AG09309 (cell line): ENCODE measurements at regions not wholly inside any gene's neighbourhood (a gene's known extent, or its start where the extent isn't known, plus 50 kb on each side); places are given as distances from the start of the nearest gene placed in this dataset.

Experiments used
- DNase-seq: peaks from one replicate; pipeline ENCODE4 v3.0.0-alpha.2; 2010; ENCODE audit warnings: low read depth
- H3K4me3 ChIP-seq: 2 replicates; pipeline ENCODE4 v1.5.1; 2011; ENCODE audit warnings: mild to moderate bottlenecking, low read depth, low read length, moderate library complexity; ENCODE audit not compliant: control insufficient read depth
- TF ChIP-seq, protein P1 (sequence below): IDR thresholded peaks from 2 replicates; pipeline ENCODE4 v1.5.1; 2011; ENCODE audit warnings: mild to moderate bottlenecking, low read depth, low read length, inconsistent platforms; ENCODE audit not compliant: insufficient read depth, control insufficient read depth; ENCODE audit errors: missing control alignments

DNA sequence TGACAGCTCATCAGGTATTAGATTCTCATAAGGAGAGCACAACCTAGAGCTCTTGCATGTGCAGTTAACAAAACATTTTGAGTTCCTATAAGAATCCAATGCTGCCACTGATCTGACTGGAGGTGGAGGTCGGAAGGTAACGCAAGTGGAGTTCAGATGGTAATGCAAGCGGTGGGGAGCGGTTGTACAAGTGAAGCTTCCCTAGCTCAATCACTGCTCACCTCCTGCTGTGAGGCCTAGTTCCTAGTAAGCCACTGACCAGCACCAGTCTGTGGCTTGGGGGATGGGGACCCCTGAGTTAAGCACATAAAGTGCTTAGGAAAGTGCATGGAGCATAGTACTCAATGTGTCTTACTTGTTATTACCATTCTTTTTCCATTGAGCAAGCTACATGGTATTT lies 983.2 kb upstream of the IGFBP7 start:
- TF ChIP-seq, protein P1, sequence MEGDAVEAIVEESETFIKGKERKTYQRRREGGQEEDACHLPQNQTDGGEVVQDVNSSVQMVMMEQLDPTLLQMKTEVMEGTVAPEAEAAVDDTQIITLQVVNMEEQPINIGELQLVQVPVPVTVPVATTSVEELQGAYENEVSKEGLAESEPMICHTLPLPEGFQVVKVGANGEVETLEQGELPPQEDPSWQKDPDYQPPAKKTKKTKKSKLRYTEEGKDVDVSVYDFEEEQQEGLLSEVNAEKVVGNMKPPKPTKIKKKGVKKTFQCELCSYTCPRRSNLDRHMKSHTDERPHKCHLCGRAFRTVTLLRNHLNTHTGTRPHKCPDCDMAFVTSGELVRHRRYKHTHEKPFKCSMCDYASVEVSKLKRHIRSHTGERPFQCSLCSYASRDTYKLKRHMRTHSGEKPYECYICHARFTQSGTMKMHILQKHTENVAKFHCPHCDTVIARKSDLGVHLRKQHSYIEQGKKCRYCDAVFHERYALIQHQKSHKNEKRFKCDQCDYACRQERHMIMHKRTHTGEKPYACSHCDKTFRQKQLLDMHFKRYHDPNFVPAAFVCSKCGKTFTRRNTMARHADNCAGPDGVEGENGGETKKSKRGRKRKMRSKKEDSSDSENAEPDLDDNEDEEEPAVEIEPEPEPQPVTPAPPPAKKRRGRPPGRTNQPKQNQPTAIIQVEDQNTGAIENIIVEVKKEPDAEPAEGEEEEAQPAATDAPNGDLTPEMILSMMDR = no peak
- no peak overlapping the region for H3K4me3 ChIP-seq
- DNase-seq = no peak

GRCh38 chr4:58090539-58090938 lies 980.4 kb upstream of the IGFBP7 start:
- H3K4me3 ChIP-seq = no peak overlapping the region
- DNase-seq = no peak
- TF ChIP-seq, protein P1 = no peak

DNA sequence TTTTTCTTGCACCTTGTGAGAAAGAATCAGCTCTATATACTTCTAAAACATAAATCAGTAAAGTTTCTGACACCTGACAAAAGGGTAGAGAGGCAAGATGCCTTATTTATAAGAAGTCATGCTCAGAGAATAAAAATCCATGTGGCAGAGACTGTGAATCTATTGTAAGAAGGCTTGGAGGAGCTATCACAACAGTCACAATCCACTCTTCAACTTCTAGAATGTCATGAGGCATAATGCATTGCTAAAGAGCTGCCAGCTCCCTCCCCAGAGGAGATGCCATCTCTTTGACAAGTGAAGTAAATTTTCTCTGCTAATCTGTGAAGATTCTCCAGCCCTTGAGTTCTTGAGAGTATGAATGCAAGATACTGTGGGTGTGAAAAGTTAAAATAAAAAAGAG lies 971.2 kb upstream of the IGFBP7 start:
- H3K4me3 ChIP-seq = no peak overlapping the region
- DNase-seq = no peak
- TF ChIP-seq, protein P1 = no peak

DNA sequence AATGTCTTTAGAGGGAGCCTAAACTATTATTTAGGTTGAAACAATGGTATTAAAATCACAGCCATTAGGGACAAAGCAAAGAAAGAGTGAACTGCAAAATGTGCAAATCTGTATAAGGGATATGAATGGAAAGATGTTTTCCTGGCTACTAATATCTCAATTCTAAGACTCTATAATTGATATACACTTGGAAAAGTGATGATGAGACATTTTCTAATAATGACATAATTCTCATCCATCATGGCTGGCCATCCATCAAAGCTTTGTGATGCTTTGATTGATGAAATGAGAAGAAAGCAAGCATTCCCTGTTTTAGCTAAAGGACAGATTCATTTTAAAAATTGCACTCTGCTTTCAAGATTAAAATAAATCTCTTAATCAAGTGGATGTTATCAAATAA lies 965.5 kb upstream of the IGFBP7 start:
- TF ChIP-seq, protein P1 = no peak
- DNase-seq = no peak
- H3K4me3 ChIP-seq = no peak overlapping the region

DNA sequence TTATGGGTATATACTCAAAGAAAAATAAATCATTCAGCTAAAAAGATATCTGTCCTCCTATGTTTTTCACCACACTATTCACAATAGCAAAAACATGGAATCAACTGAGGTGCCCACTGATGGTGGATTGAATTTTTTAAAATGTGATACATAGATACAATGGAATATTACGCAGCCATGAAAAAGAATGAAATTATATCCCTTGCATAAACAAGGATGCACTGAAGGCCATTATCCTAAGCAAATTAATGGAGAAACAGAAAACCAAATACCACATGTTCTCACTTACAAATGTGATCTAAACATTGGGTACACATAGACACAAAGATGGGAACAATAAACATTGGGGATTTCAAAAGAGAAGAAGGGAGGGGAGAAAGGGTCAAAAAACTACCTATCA lies 964.2 kb upstream of the IGFBP7 start:
- TF ChIP-seq, protein P1 = no peak
- no peak for DNase-seq
- no peak overlapping the region for H3K4me3 ChIP-seq

DNA sequence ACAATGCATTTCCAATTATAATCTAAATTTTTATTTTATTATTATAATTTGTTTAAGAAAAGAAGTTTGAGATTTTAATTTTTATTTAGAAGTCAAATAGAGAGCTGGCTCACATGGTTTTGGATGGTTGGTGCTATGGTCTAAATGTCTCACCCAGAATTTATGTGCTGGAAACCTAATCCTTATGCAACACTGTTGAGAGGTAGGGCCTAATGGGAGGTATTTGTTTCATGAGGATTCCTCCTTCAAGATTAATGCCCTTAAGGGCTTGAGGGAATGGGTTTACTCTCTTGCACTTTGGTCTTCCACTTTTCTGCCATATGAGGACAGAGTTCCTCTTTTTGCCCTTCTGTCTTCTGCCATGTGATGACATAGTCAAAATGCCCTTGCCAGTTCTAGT lies 960.5 kb upstream of the IGFBP7 start:
- H3K4me3 ChIP-seq = no peak overlapping the region
- DNase-seq = no peak
- TF ChIP-seq, protein P1 = no peak

DNA sequence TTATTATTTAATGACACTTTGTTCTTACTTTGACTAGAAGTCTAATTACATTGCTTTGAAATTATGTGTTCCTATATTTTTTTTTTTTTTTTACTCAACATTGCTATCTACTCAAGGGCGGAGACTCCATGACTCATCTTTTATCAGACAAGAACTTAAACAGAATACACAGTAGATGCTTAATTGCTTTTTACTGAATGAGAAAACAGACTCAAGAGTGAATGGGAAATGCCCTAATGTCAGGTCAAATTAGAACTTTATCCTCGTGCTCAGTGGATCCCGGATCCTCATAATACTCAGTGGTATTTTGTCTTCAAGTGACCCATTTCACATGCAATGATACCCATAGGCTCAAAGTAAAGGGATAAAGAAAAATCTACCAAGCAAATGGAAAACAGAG lies 954.5 kb upstream of the IGFBP7 start:
- no peak overlapping the region for H3K4me3 ChIP-seq
- no peak for DNase-seq
- TF ChIP-seq, protein P1 = no peak
